Pancreas (tissue), 10 donors: ENCODE measurements at regions not wholly inside any gene's neighbourhood (a gene's known extent, or its start where the extent isn't known, plus 50 kb on each side); places are given as distances from the start of the nearest gene placed in this dataset.

Source experiments
- ATAC-seq, 4 donors: fragments of 200-7000 bp; cut with Tn5 transposase; one replicate each; pipeline versions ENCODE4 v1.8.0 to v1.9.1; 2020; ENCODE audit warnings: mild to moderate bottlenecking in 4 of 4, moderate library complexity in 4 of 4
- DNase-seq, 6 donors: peaks; one replicate each; pipeline ENCODE4 v3.0.0-alpha.2; 2020
- FAIRE-seq: peaks from 2 replicates; lab custom pipeline; 2012; peaks lifted over from hg19 to GRCh38; lab: Jason Lieb, UNC
- H3K27ac ChIP-seq, 4 donors: fragments of 200-600 bp; sonication (generic); 1 replicate in 3 of 4; 2 replicates in 1 of 4; pipeline versions ENCODE4 v1.5.0 to v1.8.0; 2020
- H3K27me3 ChIP-seq, 4 donors: fragments of 200-600 bp; one replicate each; pipeline ENCODE4 v1.8.0; 2021
- H3K36me3 ChIP-seq, 3 donors: fragments of 200-600 bp; sonication (generic) in 1 of 3; one replicate each; pipeline versions ENCODE4 v1.5.0 to v1.8.0; 2020 to 2021
- H3K4me1 ChIP-seq, 3 donors: fragments of 200-600 bp; one replicate each; pipeline ENCODE4 v1.8.0; 2021
- H3K4me3 ChIP-seq, 4 donors: fragments of 200-600 bp; sonication (generic) in 2 of 4; one replicate each; pipeline versions ENCODE4 v1.5.0 to v1.8.0; 2020 to 2021
- H3K9me3 ChIP-seq, 4 donors: fragments of 200-600 bp; one replicate each; pipeline ENCODE4 v1.8.0; 2021
- CTCF ChIP-seq, 4 donors: fragments of 200-600 bp; sonication (generic) in 3 of 4; IDR thresholded peaks; one replicate each; pipeline versions ENCODE4 v1.5.0 to v1.8.0; 2021; ENCODE audit warnings: antibody characterized with exemption in 4 of 4
- WGBS, 2 donors: extraction: QIAGEN DNeasy Blood & Tissue Kit; methylation state at CpG; one replicate each; pipeline ENCODE4 v1.1.7; 2013; 5-methylcytosine and 5-hydroxymethylcytosine counted together
- intact Hi-C, 3 donors: fragments of 100-400 bp; cut with DNase I; formaldehyde crosslinking; loops; one replicate each; pipeline versions ENCODE4 v1.11.1 to v1.14.2; 2022
- donor health status: healthy with polysubstance abuse.
- donor health status: DM: no; HTN: no; CAD: no; lungs with moderate emphysema.
- donor health status: DM: no; HTN: no; CAD: no.
- donor health status: control.
- donor health status: control.
- donor health status: Bipolar disorder and iron deficiency.
- donor health status: DM: yes; HTN: yes; CAD: no.
- donor health status: DM: no; HTN: no; CAD: no.
- donor health status: DM: no; HTN: no; CAD: no.
- donor health status: DM: yes; HTN: yes; CAD: no.

- no peaks in the 10 kb centered on the region for H3K36me3 ChIP-seq
- no peaks in the 10 kb centered on the region for H3K27me3 ChIP-seq
- ATAC-seq (no peak), DNase-seq (no peak), FAIRE-seq (no peak)
- intact Hi-C loops = no loop called here
- no peak for TF ChIP-seq CTCF (IDR thresholded peaks at IDR 0.05)
- 85 to 90% methylated on average over 4 of the region's 4 CpGs for WGBS, 2 donors
- H3K4me3 ChIP-seq = no peak overlapping the region
- no peaks in the 10 kb centered on the region for H3K4me1 ChIP-seq
- no peaks in the 10 kb centered on the region for H3K9me3 ChIP-seq
- H3K27ac ChIP-seq = no peak overlapping the region
These were observed 125.8 kb upstream of the SLC44A3 start for GRCh38 chr1:94694226-94694915.

DNA sequence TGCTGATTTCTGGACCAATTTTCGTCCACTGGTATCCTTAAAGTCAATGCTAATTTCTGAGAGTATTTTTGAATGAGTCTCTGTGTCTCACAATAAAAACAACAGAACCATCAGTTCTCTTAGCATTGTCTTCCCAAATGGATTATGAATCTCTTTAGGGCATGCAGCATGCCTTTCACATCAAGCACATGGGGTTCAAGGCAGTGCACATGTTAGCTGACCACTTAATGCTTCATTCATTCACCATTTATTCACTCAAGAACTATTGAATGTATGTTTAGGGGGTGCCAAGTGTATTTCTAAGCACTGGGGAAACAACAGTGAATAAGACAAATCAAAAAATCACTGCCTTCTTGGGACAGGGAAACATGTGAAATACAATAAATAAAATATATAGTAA, 126.7 kb upstream of the SLC44A3 start:
- WGBS, 2 donors = 96 to 98% methylated on average over 1 of the region's 1 CpG
- intact Hi-C loops = no loop called here
- H3K36me3 ChIP-seq = no peaks in the 10 kb centered on the region
- H3K27me3 ChIP-seq = no peaks in the 10 kb centered on the region
- ATAC-seq = no peak
- H3K27ac ChIP-seq = no peak overlapping the region
- H3K4me1 ChIP-seq = no peaks in the 10 kb centered on the region
- no peak overlapping the region for H3K4me3 ChIP-seq
- no peak for DNase-seq
- TF ChIP-seq CTCF (IDR thresholded peaks at IDR 0.05) = no peak
- no peak for FAIRE-seq
- no peaks in the 10 kb centered on the region for H3K9me3 ChIP-seq

- 88 to 89% methylated on average over 3 of the region's 3 CpGs for WGBS, 2 donors
- FAIRE-seq (no peak), DNase-seq (no peak), ATAC-seq (no peak)
- Histone ChIP-seq H3K27me3 (no peaks in the 10 kb centered on the region), H3K36me3 (no peaks in the 10 kb centered on the region), H3K4me1 (no peaks in the 10 kb centered on the region), H3K27ac (no peak overlapping the region), H3K4me3 (no peak overlapping the region), H3K9me3 (no peaks in the 10 kb centered on the region)
- TF ChIP-seq CTCF (IDR thresholded peaks at IDR 0.05) = no peak
- intact Hi-C loops = no loop called here
These were observed 127.1 kb upstream of the SLC44A3 start for GRCh38 chr1:94693029-94693428.

- ATAC-seq (no peak), DNase-seq (no peak), FAIRE-seq (no peak)
- 85 to 89% methylated on average over 3 of the region's 3 CpGs for WGBS, 2 donors
- H3K27me3 ChIP-seq = no peaks in the 10 kb centered on the region
- no peak for TF ChIP-seq CTCF (IDR thresholded peaks at IDR 0.05)
- H3K9me3 ChIP-seq = no peaks in the 10 kb centered on the region
- no peaks in the 10 kb centered on the region for H3K36me3 ChIP-seq
- H3K4me1 ChIP-seq = no peaks in the 10 kb centered on the region
- H3K4me3 ChIP-seq = no peak overlapping the region
- H3K27ac ChIP-seq = no peak overlapping the region
- intact Hi-C loops = no loop called here
These were observed 131.5 kb upstream of the SLC44A3 start for GRCh38 chr1:94688646-94689045.

GRCh38 chr1:94686882-94687281, 133.3 kb upstream of the SLC44A3 start:
- intact Hi-C loops = no loop called here
- H3K27ac ChIP-seq = no peak overlapping the region
- ATAC-seq (no peak), FAIRE-seq (no peak), DNase-seq (no peak)
- WGBS, 2 donors = 96 to 98% methylated on average over 4 of the region's 4 CpGs
- no peak overlapping the region for H3K4me3 ChIP-seq
- H3K4me1 ChIP-seq = no peaks in the 10 kb centered on the region
- no peaks in the 10 kb centered on the region for H3K36me3 ChIP-seq
- no peaks in the 10 kb centered on the region for H3K27me3 ChIP-seq
- no peaks in the 10 kb centered on the region for H3K9me3 ChIP-seq
- TF ChIP-seq CTCF (IDR thresholded peaks at IDR 0.05) = no peak
